Left lobe of liver (tissue), 2 donors: ENCODE measurements at regions not wholly inside any gene's neighbourhood (a gene's known extent, or its start where the extent isn't known, plus 50 kb on each side); places are given as distances from the start of the nearest gene placed in this dataset.

Source experiments
- ATAC-seq: fragments of 200-7000 bp; cut with Tn5 transposase; one replicate; pipeline ENCODE4 v1.9.1; 2020; ENCODE audit warnings: mild to moderate bottlenecking, moderate library complexity
- DNase-seq: peaks from one replicate; pipeline ENCODE4 v3.0.0-alpha.2; 2020; ENCODE audit warnings: low spot score
- donor health status: DM: no; HTN: no; CAD: no; lungs with moderate emphysema.
- donor health status: DM: no; HTN: yes; CAD: no.

DNA sequence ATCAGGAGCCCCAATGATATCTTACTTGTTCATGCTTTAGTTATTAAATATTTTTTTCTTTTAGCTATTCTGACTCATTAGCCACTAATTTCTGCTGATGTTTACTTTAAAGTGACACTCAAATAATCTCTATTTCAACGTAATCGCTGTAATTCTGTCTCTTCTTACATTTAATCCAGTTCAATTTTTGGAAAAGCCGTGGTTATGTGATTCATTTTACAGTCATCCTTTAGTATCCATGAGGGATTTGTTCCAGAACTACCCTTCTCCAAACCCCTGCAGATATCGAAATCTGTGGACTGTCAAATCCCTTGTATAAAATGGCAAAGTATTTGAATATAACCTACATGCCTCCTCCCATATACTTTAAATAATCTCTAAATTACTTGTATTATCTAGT, 1103.4 kb downstream of the LRFN5 start:
- DNase-seq (no peak), ATAC-seq (no peak)

DNA sequence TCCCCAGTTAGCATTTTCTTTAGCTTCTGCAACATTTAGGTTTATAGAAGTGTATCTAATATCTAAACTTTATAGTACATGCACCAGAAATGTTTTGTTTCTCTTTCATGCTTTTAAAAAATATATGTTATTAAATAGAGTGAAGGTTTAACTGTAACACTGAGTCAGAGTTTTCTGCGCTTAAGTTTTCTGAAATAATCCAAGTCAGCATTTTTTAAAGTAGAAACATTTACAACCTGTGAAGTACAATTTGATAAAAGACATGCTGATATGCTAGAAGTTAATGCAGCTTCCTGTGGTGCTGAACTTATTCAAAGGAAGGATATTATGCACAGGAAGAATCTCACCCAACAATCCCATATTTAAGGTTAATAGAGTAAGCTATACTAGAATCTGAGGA, 1096.8 kb downstream of the LRFN5 start:
- no peak for ATAC-seq
- DNase-seq, result no peak

DNA sequence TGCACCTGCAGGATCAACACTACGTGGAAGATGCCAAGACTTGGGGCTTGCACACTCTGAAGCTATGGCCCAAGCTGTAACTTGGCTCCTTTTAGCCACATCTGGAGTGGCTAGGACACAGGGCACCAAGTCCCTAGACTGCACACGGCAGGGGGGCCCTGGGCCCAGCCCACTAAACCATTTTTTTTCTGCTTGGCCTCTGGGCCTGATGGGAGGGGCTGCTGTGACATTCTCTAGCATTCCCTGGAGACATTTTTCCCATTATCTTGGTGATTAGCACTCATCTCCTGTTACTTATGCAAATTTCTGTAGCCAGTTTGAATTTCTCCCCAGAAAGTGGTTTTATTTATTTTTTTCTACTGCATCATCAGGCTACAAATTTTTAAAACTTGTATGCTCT, 1080.7 kb downstream of the LRFN5 start:
- no peak for DNase-seq
- ATAC-seq, result no peak

DNA sequence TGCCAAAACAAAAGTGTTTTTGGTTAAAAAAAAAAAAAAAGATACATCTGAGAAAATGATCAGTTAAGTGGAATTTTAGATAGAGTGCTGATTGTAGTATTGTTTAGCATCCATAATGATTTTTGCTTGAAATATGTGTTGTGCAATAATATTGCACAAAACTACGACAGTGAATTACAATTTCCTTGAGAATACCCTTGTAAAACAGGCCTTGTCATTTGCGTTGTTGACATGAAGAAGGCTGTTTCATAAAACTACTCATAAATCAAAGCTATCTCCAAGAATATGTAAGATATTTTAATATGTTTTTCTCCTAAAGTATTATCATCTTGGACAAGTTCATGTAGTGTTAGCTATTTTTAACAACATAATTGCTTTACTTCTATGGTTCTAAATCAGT, 1077.0 kb downstream of the LRFN5 start:
- ATAC-seq (no peak), DNase-seq (no peak)

DNA sequence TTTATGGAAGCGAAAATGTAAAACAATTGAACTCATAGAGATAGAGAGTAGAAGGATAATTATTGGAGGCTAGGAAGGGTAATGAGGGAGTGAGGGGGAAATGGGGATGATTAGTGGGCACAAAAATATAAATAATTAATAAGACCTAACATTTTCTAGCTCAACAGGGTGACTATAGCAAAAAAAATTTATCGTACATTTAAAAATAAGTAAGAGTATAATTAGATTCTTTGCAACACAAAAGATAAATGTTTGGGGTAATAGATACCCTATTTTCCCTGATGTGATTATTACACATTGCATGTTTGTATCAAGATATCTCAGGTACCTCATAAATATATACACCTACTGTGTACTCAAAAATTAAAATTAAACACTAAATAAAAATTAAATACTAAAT, 1070.0 kb downstream of the LRFN5 start:
- ATAC-seq (no peak), DNase-seq (no peak)

DNA sequence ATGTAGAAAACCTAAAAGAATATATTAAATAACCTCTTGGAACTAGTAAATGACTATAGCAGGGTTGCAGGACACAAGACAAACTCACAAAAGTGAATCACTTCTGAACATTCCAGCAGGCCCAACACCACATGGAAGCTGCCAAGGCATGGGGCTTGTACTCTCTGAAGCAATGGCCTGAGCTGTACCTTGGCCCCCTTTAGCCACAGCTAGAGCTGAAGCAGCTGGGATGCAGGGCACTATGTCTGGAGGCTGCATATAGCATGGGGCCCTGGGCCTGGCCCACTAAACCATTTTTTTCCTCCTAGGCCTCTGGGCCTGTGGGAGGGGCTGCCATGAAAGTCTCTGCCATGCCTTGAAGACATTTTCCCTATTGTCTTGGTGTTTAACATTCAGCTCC, 1067.3 kb downstream of the LRFN5 start:
- ATAC-seq (no peak), DNase-seq (no peak)

DNA sequence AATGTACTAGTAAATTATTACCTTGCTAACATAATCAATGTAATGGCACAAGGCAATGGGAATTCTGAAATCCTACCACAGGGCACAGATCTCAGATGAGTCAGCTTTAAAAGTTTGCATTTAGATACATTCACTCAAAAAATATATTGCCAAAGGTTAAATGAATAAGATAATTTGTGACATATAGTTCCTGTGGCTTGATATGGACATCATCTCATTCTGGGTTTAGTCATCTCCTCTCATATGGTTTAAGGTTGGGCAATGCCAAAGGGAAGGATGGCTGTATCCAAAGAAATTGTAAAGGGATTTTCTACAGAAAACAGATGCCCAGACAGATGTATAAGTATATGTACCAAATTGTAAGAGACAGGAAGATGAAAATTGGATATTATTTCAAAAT, 1065.0 kb downstream of the LRFN5 start:
- no peak for DNase-seq

DNA sequence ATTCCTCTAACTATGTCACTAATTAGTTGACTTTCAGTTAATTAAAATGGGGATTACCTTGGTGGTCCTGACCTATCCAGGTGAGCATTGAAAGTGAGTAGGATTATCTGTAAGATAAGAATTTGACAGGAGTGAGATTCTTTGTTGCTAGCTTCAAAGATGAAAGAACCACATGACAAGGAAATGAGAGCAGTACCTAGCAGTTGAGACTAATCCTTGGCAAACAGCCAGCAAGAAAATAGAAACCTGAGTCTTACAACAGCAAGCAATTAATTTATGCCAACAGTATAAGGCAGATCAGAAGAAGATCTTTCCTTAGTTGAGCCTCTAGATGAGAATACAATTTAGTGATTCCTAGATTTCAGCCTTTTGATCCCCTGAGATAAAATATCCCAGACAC, 1058.4 kb downstream of the LRFN5 start:
- DNase-seq (no peak), ATAC-seq (no peak)

More for the DNA sequence above, 1065.0 kb downstream of the LRFN5 start:
- ATAC-seq, result no peak

DNA sequence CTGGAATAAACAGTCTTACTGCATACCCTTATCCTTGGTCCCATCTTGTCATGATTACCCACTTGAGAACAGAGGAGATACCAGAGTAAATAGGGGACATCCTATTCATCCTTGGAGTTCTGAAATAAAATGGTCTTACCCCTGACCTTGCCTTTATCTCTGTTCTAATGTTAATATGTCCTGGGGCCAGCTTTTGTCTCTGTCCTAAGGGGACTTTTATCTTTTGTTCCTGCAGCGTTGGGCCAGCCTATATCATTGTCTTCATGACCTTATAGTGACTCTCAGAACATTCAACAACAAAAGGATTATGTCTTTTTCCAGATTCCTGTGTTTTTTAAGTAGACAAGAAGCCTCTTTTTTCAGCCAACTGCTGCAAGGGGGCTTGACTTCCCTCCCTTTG, 1057.5 kb downstream of the LRFN5 start:
- ATAC-seq (no peak), DNase-seq (no peak)

DNA sequence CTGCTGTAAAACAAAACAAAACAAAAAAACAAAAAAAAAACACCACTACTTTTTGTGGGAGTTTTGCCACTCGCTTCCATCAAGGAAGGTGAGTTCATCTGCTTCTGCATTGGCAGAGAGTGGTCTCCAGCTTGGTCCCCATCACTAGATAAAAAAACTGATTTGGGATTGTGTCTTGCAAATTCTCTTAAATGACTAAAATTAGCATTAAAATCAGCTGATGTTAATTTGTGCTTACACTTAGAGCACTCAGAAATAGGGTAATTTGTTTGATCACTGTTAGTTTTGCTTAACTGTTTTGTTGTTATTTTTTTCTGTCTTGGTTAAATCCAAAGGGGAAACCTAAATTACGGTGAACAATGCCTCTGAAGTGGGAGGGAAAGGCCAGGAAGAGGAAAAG, 1048.0 kb downstream of the LRFN5 start:
- ATAC-seq, result no peak
- no peak for DNase-seq

DNA sequence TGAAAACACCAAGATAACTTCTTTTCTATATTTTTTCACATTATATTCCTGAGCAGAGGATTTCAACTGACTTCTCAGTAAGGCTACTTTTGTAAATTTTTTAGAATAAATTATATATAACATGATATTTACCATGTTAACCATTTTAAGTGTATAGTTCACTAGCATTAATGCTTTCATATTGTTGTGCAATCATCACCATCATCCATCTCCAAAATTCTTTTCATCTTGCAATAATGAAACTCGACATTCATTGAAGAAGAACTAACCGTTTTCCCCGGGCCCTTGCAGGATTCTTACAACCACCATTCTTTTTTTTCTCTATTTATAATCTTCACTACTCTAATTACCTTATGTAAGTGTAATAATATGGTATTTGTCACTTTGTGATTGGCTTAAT, 1036.1 kb downstream of the LRFN5 start:
- DNase-seq, result no peak
- no peak for ATAC-seq

DNA sequence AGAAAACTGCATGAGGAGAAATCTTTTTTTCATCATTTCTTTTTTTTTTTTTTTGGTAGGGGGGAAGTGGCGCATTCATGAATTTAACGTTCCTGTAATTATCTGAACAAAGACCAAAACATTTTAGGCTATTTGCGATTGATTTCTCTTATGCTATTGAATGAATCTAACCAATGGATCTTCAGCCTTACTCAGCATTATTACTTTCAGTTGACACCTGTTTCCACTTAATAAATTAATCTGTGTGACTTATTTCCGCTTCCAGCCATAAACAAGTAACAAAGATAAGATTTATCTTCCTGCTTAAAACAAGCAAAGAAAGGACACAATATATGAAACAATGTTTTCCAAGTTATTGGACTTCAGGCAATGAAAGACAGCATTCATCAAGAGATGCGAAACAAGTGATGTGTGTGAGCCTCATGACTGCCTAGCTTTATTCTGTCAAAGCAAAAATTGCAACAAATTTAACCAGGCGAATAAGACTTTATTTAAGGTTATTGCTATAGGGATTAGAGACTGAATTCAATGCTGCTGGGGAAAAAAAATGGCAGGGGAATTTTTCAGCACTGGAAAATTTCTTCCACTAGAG, 1026.9 kb downstream of the LRFN5 start:
- ATAC-seq (no peak), DNase-seq (no peak)

DNA sequence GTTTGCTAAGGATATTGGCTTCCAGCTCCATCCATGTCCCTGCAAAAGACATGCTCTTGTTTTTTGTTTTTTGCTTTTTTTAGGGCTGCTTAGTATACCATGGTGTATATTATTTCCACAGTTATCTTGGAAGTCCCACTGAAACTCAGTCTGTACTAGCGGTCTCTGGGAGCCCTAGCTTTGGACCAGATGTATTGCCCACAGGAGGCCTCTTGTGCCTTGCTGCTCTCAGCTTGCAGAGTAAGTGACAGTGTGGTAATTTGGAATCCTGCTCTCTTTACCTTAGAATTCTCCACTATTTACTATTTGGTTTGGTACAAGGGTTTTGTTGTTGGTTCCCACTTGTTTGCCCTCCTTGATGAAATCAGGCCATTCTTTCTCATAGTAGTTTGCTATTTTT, 1022.9 kb downstream of the LRFN5 start:
- no peak for ATAC-seq
- no peak for DNase-seq

DNA sequence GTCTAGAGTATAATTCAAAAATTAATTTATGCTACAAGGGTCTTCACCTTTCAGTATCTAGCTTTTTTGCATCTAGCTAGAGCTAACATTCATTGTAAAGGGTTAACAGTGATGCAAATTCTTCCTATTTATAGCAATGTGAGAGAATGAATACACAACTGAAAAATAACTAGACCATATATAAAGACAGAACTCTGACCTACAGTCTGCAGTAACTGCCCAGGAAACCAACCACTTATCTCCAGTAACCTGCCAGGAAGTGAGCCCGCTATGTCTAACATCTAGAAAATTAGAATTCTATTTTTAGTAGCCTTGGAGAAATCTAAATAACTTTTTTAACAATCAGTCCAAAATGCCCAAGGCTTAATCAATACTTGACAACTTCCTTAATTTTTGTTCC, 1021.9 kb downstream of the LRFN5 start:
- DNase-seq (no peak), ATAC-seq (no peak)

DNA sequence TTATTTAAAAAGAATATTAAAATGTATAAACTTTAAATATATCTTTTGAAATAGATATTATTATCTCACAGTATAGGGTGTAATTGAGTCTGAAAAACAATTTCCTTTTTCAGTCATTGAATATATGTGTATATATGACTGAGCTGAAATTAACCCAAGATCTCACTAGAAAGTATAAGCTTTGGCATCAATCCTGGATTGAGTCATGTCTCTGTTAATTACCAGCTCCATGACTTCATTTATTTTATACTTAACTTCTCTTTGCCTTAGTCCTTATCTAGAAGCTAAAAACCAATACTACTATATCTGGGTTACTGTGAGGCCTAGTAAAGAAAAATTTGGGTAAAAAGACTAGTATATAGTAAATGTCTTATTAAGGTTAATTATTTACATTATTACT, 1020.3 kb downstream of the LRFN5 start:
- ATAC-seq, result no peak

DNA sequence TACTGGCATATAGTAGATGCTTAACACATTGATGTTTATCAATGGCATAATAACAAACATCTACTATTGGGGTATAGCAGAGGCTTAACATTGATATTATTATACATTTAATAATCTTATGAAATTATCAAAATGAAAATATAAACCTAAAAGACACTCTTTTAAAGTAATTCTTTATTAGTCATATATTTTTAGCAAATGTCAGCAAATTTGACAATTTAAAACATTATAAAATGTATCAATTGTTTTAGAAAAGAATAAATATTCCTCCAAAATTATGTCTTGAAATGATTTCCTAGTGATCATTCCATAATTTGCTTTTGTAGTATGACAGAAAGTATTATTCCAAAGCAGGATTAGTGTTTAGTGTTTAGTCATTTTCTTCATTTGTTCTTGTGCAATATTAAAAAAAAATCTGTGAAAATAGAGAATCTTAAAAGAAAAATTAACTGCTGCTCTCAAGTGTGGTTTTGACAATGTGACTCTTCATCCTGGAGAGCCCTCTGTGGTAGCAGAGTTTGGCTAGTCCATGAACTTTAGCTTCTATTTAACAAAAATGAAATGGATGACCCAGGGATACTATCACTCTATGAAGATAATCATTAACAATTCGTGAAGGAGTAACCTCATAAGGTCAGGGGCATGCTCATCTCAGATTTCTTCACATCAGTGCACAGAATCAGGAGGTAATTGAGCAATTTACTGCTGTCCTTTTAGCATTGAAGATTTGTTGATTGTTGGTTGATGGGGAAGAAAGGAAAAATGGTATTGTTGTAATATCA, 1018.5 kb downstream of the LRFN5 start:
- DNase-seq (no peak), ATAC-seq (peak; percentile 82)

More for the DNA sequence above, 1020.3 kb downstream of the LRFN5 start:
- no peak for DNase-seq

DNA sequence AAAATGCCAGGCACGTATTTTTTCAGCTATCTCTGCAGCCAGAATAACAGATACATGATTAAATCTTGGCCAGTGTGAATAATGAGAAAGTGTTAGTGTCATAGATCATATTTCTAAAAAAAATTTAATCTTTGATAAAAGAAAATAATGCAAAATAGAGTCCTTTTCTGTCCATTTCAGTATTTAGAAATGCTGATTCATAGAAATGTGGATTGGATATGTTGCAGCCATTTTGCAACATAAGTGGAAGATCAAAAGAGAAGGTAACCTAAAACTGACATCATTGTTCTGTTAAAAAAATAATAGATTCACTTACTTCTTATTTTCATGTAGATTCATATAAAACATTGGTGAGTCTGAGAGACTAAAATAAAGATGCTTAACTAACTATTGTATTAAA, 1010.3 kb downstream of the LRFN5 start:
- DNase-seq, result no peak
- ATAC-seq, result no peak

DNA sequence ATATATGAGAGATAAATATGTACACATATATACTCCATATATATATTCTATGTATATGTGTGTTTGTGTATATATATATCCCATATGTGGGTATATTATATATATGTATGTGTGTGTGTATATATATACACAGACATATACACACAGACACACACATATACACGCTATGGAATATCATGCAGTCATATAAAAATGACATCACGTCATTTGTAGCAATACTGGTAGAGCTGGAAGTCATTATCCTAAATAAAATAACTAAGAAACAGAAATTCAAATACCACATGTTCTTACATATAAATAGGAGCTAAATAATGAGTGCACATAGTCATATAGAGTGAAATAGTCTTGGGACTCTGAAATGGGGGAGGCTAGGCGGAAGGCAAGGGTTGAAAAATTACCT, 1000.2 kb downstream of the LRFN5 start:
- no peak for ATAC-seq
- no peak for DNase-seq

DNA sequence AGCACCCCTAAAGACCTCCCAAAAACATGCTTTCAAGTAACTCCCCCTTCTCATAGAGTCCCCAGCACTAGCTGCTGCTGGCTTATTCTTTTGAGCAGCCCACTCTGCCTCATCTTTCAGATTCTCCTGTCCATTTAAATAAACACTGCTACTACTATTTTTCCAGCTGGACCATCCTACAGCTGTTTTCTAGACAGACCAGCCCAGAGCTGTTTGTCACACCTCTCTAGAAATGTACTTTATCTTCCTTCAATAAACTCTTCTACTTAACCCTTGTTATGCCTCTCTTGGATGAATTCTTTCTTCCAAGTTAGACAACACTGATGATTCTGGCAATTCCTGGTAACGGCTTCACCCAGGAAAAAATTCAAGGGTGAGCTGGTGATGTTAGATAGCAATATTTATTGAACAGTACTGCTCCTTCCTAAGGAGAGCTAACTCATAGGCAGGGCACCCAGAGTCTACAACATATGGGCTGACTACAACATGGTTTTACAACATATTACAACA, 995.7 kb downstream of the LRFN5 start:
- no peak for ATAC-seq
- no peak for DNase-seq

DNA sequence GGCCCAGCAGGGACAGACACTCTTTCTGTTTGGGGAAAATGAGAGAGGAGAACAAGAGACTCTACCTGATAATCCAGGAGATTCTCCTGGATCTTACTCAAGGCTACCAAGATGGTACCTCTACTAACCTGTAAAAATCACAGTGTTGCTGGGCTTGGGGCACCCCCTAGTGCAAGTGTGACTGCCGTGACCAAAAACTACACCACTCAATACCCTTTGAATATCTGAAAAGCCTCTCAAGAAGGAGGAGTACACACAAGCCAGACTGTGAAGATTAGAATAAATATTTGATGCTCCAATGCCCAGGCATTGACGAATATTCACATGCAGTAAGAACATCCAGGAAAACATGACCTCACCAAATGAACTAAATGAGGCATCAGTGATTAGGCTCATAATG, 965.4 kb downstream of the LRFN5 start:
- ATAC-seq, result no peak
- no peak for DNase-seq

DNA sequence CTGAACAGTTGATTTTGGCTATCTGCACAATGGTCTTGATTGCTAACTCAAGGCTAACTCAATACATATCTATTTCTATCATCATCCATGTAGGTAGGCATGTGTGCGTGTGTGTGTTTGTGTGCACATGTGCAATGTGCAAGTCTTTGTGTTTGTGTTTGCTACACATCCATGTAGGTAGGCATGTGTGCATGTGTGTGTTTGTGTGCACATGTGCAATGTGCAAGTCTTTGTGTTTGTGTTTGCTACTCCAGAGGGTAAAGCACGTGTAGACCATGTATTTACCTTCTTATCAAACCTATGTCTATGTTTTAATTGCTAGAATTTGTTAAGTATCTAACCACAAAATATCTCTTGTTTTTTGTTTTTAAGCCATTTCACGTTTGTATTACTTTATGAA, 962.6 kb downstream of the LRFN5 start:
- DNase-seq (no peak), ATAC-seq (no peak)

DNA sequence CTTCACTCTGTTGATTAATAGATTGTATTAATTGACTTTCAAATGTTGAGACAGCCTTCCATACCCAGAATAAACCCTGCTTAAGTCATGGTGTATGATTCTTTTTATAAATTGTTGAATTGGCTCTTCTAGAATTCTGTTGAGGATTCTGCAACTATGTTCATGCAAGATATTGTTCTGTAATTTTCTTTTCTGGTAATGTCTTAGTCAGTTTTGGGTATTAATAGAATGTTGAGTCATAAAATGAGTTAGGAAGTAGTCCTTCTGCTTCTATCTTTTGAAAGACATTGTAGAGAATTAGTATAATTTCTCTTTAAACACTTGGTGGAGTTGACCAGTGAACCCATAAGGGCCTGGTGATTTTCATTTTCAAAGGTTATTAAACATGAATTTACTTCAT, 958.9 kb downstream of the LRFN5 start:
- DNase-seq (no peak), ATAC-seq (no peak)

DNA sequence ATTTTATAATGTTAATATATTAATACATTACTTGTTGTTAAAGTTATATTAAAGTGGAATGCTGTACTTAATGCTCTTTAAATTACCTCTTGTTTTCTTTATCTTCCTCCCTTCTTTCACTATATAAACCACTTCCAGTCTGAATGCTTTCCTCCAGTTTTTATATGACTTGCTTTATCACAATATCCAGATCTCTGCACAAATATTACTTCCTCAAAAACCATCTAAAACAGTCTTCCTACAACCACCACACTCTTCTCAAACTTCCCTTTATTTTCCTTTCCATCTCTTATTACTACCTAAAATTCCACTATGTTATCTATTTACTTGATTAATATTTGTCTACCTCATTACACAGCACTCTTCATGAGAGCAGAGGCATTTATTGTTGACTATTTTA, 956.6 kb downstream of the LRFN5 start:
- no peak for ATAC-seq
- no peak for DNase-seq
